ENCODE measurements at regions not wholly inside any gene's neighbourhood (a gene's known extent, or its start where the extent isn't known, plus 50 kb on each side); places are given as distances from the start of the nearest gene placed in this dataset.
"Not testable (repeated sequence)": the region's sequence is repeated elsewhere in the genome, so short reads cannot be mapped to it uniquely, and the experiment has no call there.

- Histone ChIP-seq H3K9ac (ENCODE audit: low read depth, low read length) (no peak overlapping the region), H3K27ac (ENCODE audit: low read depth, low read length) (no peak overlapping the region)
- WGBS, result 89% methylated on average over 8 of the region's 8 CpGs
These were observed 120.2 kb upstream of the PITX1 start for GRCh38 chr5:135154197-135154596.

GRCh38 chr5:135153661-135154060, 119.6 kb upstream of the PITX1 start:
- Histone ChIP-seq H3K9me3 (ENCODE audit: insufficient read depth, low read depth, low read length) (no peaks in the 10 kb centered on the region), H3K4me1 (ENCODE audit: insufficient read depth, low read length) (peaks cover 7% of the 10 kb centered on the region; the same call in 1 of the 2 replicates), H3K27ac (ENCODE audit: low read depth, low read length) (no peak overlapping the region), H3K4me3 (ENCODE audit: low read length) (no peak overlapping the region), H3K27me3 (ENCODE audit: insufficient read depth, low read length) (0 out of 2 replicates have a peak, but pooled peaks cover 3% of the 10 kb centered on the region), H3K9ac (ENCODE audit: low read depth, low read length) (no peak overlapping the region), H3K36me3 (ENCODE audit: insufficient read depth, low read length) (no peaks in the 10 kb centered on the region)
- 74% methylated on average over 3 of the region's 3 CpGs for WGBS

More at GRCh38 chr5:135154197-135154596, 120.2 kb upstream of the PITX1 start:
- Histone ChIP-seq H3K4me3 (ENCODE audit: low read length) (no peak overlapping the region), H3K9me3 (ENCODE audit: insufficient read depth, low read depth, low read length) (no peaks in the 10 kb centered on the region), H3K4me1 (ENCODE audit: insufficient read depth, low read length) (peaks cover 7% of the 10 kb centered on the region; the same call in 1 of the 2 replicates), H3K36me3 (ENCODE audit: insufficient read depth, low read length) (no peaks in the 10 kb centered on the region), H3K27me3 (ENCODE audit: insufficient read depth, low read length) (0 out of 2 replicates have a peak, but pooled peaks cover 3% of the 10 kb centered on the region)

GRCh38 chr5:135153259-135153658, 119.2 kb upstream of the PITX1 start:
- WGBS, result 79% methylated on average over 4 of the region's 4 CpGs

GRCh38 chr5:135151660-135152059, 117.6 kb upstream of the PITX1 start:
- not testable (repeated sequence) for H3K4me3 ChIP-seq (ENCODE audit: low read length); H3K9ac ChIP-seq (ENCODE audit: low read depth, low read length); H3K9me3 ChIP-seq (ENCODE audit: insufficient read depth, low read depth, low read length); H3K27me3 ChIP-seq (ENCODE audit: insufficient read depth, low read length); H3K4me1 ChIP-seq (ENCODE audit: insufficient read depth, low read length); H3K27ac ChIP-seq (ENCODE audit: low read depth, low read length); H3K36me3 ChIP-seq (ENCODE audit: insufficient read depth, low read length)
- WGBS, result 80% methylated on average over 2 of the region's 3 CpGs

More at GRCh38 chr5:135153259-135153658, 119.2 kb upstream of the PITX1 start:
- Histone ChIP-seq H3K27ac (ENCODE audit: low read depth, low read length) (no peak overlapping the region), H3K9ac (ENCODE audit: low read depth, low read length) (no peak overlapping the region), H3K36me3 (ENCODE audit: insufficient read depth, low read length) (no peaks in the 10 kb centered on the region), H3K4me1 (ENCODE audit: insufficient read depth, low read length) (peaks cover 7% of the 10 kb centered on the region; the same call in 1 of the 2 replicates), H3K4me3 (ENCODE audit: low read length) (no peak overlapping the region), H3K9me3 (ENCODE audit: insufficient read depth, low read depth, low read length) (no peaks in the 10 kb centered on the region), H3K27me3 (ENCODE audit: insufficient read depth, low read length) (0 out of 2 replicates have a peak, but pooled peaks cover 3% of the 10 kb centered on the region)

GRCh38 chr5:135151256-135151655, 117.2 kb upstream of the PITX1 start:
- H3K4me1 ChIP-seq (ENCODE audit: insufficient read depth, low read length), result peaks cover 7% of the 10 kb centered on the region; the same call in 1 of the 2 replicates
- no peak overlapping the region for H3K9ac ChIP-seq (ENCODE audit: low read depth, low read length)
- no peaks in the 10 kb centered on the region for H3K9me3 ChIP-seq (ENCODE audit: insufficient read depth, low read depth, low read length)
- H3K4me3 ChIP-seq (ENCODE audit: low read length), result no peak overlapping the region
- H3K27me3 ChIP-seq (ENCODE audit: insufficient read depth, low read length), result 0 out of 2 replicates have a peak, but pooled peaks cover 3% of the 10 kb centered on the region
- H3K36me3 ChIP-seq (ENCODE audit: insufficient read depth, low read length), result no peaks in the 10 kb centered on the region
- no peak overlapping the region for H3K27ac ChIP-seq (ENCODE audit: low read depth, low read length)
- 89% methylated on average over 5 of the region's 5 CpGs for WGBS

- H3K36me3 ChIP-seq (ENCODE audit: insufficient read depth, low read length), result no peaks in the 10 kb centered on the region
- no peaks in the 10 kb centered on the region for H3K9me3 ChIP-seq (ENCODE audit: insufficient read depth, low read depth, low read length)
- H3K9ac ChIP-seq (ENCODE audit: low read depth, low read length), result no peak overlapping the region
- H3K4me3 ChIP-seq (ENCODE audit: low read length), result no peak overlapping the region
- 80% methylated on average over 4 of the region's 4 CpGs for WGBS
- H3K4me1 ChIP-seq (ENCODE audit: insufficient read depth, low read length), result peaks cover 7% of the 10 kb centered on the region; the same call in 1 of the 2 replicates
- 0 out of 2 replicates have a peak, but pooled peaks cover 3% of the 10 kb centered on the region for H3K27me3 ChIP-seq (ENCODE audit: insufficient read depth, low read length)
- no peak overlapping the region for H3K27ac ChIP-seq (ENCODE audit: low read depth, low read length)
These were observed 116.7 kb upstream of the PITX1 start for GRCh38 chr5:135150767-135151166.

GRCh38 chr5:135149956-135150723, 116.1 kb upstream of the PITX1 start:
- H3K9ac ChIP-seq (ENCODE audit: low read depth, low read length), result no peak overlapping the region
- H3K36me3 ChIP-seq (ENCODE audit: insufficient read depth, low read length), result no peaks in the 10 kb centered on the region
- H3K4me1 ChIP-seq (ENCODE audit: insufficient read depth, low read length), result peaks cover 7% of the 10 kb centered on the region; the same call in 1 of the 2 replicates
- no peak overlapping the region for H3K4me3 ChIP-seq (ENCODE audit: low read length)
- 0 out of 2 replicates have a peak, but pooled peaks cover 3% of the 10 kb centered on the region for H3K27me3 ChIP-seq (ENCODE audit: insufficient read depth, low read length)
- no peak overlapping the region for H3K27ac ChIP-seq (ENCODE audit: low read depth, low read length)
- WGBS, result 80% methylated on average over 13 of the region's 13 CpGs
- no peaks in the 10 kb centered on the region for H3K9me3 ChIP-seq (ENCODE audit: insufficient read depth, low read depth, low read length)

GRCh38 chr5:135149229-135149955, 115.4 kb upstream of the PITX1 start:
- Histone ChIP-seq H3K27me3 (ENCODE audit: insufficient read depth, low read length) (no peaks in the 10 kb centered on the region), H3K36me3 (ENCODE audit: insufficient read depth, low read length) (no peaks in the 10 kb centered on the region), H3K27ac (ENCODE audit: low read depth, low read length) (no peak overlapping the region), H3K9ac (ENCODE audit: low read depth, low read length) (no peak overlapping the region), H3K4me3 (ENCODE audit: low read length) (no peak overlapping the region), H3K4me1 (ENCODE audit: insufficient read depth, low read length) (peaks cover 7% of the 10 kb centered on the region; the same call in 1 of the 2 replicates), H3K9me3 (ENCODE audit: insufficient read depth, low read depth, low read length) (no peaks in the 10 kb centered on the region)
- WGBS, result 85% methylated on average over 5 of the region's 5 CpGs

- Histone ChIP-seq H3K27me3 (ENCODE audit: insufficient read depth, low read length) (no peaks in the 10 kb centered on the region), H3K9ac (ENCODE audit: low read depth, low read length) (no peak overlapping the region), H3K9me3 (ENCODE audit: insufficient read depth, low read depth, low read length) (no peaks in the 10 kb centered on the region), H3K4me3 (ENCODE audit: low read length) (no peak overlapping the region), H3K36me3 (ENCODE audit: insufficient read depth, low read length) (no peaks in the 10 kb centered on the region), H3K27ac (ENCODE audit: low read depth, low read length) (no peak overlapping the region), H3K4me1 (ENCODE audit: insufficient read depth, low read length) (peaks cover 7% of the 10 kb centered on the region; the same call in 1 of the 2 replicates)
- WGBS, result 91% methylated on average over 9 of the region's 10 CpGs
These were observed 113.5 kb upstream of the PITX1 start for GRCh38 chr5:135147294-135148090.

GRCh38 chr5:135145985-135146384, 112.0 kb upstream of the PITX1 start:
- H3K9me3 ChIP-seq (ENCODE audit: insufficient read depth, low read depth, low read length), result no peaks in the 10 kb centered on the region
- peaks cover 7% of the 10 kb centered on the region; the same call in 1 of the 2 replicates for H3K4me1 ChIP-seq (ENCODE audit: insufficient read depth, low read length)
- H3K27me3 ChIP-seq (ENCODE audit: insufficient read depth, low read length), result no peaks in the 10 kb centered on the region
- WGBS, result 96% methylated on average over 2 of the region's 2 CpGs
- no peaks in the 10 kb centered on the region for H3K36me3 ChIP-seq (ENCODE audit: insufficient read depth, low read length)
- no peak overlapping the region for H3K27ac ChIP-seq (ENCODE audit: low read depth, low read length)
- no peak overlapping the region for H3K4me3 ChIP-seq (ENCODE audit: low read length)
- no peak overlapping the region for H3K9ac ChIP-seq (ENCODE audit: low read depth, low read length)
